Occipital lobe (tissue), 1 donor: ENCODE measurements at regions not wholly inside any gene's neighbourhood (a gene's known extent, or its start where the extent isn't known, plus 50 kb on each side); places are given as distances from the start of the nearest gene placed in this dataset.

Source experiments
- DNase-seq: peaks from one replicate; lab custom pipeline; 2025; lab: John Stamatoyannopoulos, UW

- DNase-seq: no peak
Observed at GRCh38 chr2:158732573-158733429, 62.3 kb upstream of the DAPL1 start.

- no peak for DNase-seq
Observed at GRCh38 chr2:158733430-158733755, 61.7 kb upstream of the DAPL1 start.

- no peak for DNase-seq
Observed at GRCh38 chr2:158734442-158734841, 60.7 kb upstream of the DAPL1 start.

- DNase-seq: no peak
Observed at GRCh38 chr2:158735822-158736580, 59.1 kb upstream of the DAPL1 start.

- no peak for DNase-seq
Observed at GRCh38 chr2:158738363-158738762, 56.8 kb upstream of the DAPL1 start.

GRCh38 chr2:158740127-158740526 lies 55.0 kb upstream of the DAPL1 start:
- DNase-seq: no peak

GRCh38 chr2:158740621-158741020 lies 54.5 kb upstream of the DAPL1 start:
- DNase-seq: no peak

GRCh38 chr2:158741625-158742024 lies 53.5 kb upstream of the DAPL1 start:
- DNase-seq: no peak

GRCh38 chr2:158742536-158742935 lies 52.6 kb upstream of the DAPL1 start:
- DNase-seq: no peak

- no peak for DNase-seq
Observed at GRCh38 chr2:158743466-158743865, 51.7 kb upstream of the DAPL1 start.

- DNase-seq: no peak
Observed at GRCh38 chr2:158743879-158744278, 51.2 kb upstream of the DAPL1 start.

- peak; percentile 37 for DNase-seq
Observed at GRCh38 chr2:158745067-158745865, 49.9 kb upstream of the DAPL1 start.
